Brain pericyte (primary cell): ENCODE measurements at regions not wholly inside any gene's neighbourhood (a gene's known extent, or its start where the extent isn't known, plus 50 kb on each side); places are given as distances from the start of the nearest gene placed in this dataset.

ENCODE experiments used
- DNase-seq: peaks from one replicate; pipeline ENCODE4 v3.0.0-alpha.2; 2012; ENCODE audit warnings: low read depth, low spot score

DNA sequence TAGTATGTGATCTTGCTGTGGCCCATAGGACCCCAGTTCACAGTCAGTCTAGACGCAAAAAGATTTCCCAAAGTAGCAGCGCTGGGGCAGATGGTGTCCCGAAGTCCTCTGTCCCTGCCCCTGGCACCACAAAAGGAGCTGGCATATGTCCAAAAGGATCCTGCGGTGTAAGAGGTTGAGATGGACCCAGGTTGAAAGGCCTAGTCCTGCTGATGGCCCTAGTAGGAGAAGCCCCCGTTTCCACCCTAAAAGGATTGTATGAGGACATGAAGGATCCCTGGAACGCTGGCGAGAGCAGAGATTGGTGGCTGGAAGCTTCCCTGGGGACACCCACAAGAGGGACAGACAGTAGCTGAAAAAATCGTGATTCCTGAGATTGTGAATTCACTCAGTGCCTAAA, 58.0 kb upstream of the DCAF8L1 start:
- no peak for DNase-seq
